Mesendoderm (in vitro differentiated cells): ENCODE measurements at regions not wholly inside any gene's neighbourhood (a gene's known extent, or its start where the extent isn't known, plus 50 kb on each side); places are given as distances from the start of the nearest gene placed in this dataset.

Source experiments
- DNase-seq: peaks from one replicate; pipeline ENCODE4 v3.0.0; 2013
- H2AK5ac ChIP-seq: 2 replicates; pipeline ENCODE4 v1.6.1; 2013; ENCODE audit warnings: low read length, inconsistent platforms
- H2BK120ac ChIP-seq: 2 replicates; pipeline ENCODE4 v1.6.1; 2013; ENCODE audit warnings: low read depth, mild to moderate bottlenecking, low read length, moderate library complexity, mixed read lengths
- H2BK15ac ChIP-seq: replicated peaks from 2 replicates; pipeline ENCODE4 v1.6.1; 2013; ENCODE audit warnings: low read depth, mild to moderate bottlenecking, moderate library complexity
- H2BK5ac ChIP-seq: 2 replicates; pipeline ENCODE4 v1.6.1; 2013; ENCODE audit warnings: low read length, inconsistent platforms
- H3K18ac ChIP-seq: 2 replicates; pipeline ENCODE4 v1.6.1; 2013; ENCODE audit warnings: mild to moderate bottlenecking, low read length, mixed read lengths
- H3K23ac ChIP-seq: one replicate; pipeline ENCODE4 v1.6.1; 2013; ENCODE audit warnings: low read length
- H3K27ac ChIP-seq: 2 replicates; pipeline ENCODE4 v1.5.1; 2013; ENCODE audit warnings: low read depth, mild to moderate bottlenecking, inconsistent platforms, low read length, moderate library complexity
- H3K27me3 ChIP-seq: 2 replicates; pipeline ENCODE4 v1.6.1; 2013; ENCODE audit warnings: low read length, control low read depth, mild to moderate bottlenecking, inconsistent platforms; ENCODE audit not compliant: insufficient read depth, poor library complexity
- H3K36me3 ChIP-seq: 2 replicates; pipeline ENCODE4 v1.6.1; 2013; ENCODE audit warnings: low read length, inconsistent platforms; ENCODE audit not compliant: control insufficient read depth, insufficient read depth
- H3K4ac ChIP-seq: one replicate; pipeline ENCODE4 v1.6.1; 2013; ENCODE audit warnings: low read depth, mild to moderate bottlenecking, low read length, moderate library complexity
- H3K4me1 ChIP-seq: 2 replicates; pipeline ENCODE4 v1.6.1; 2013; ENCODE audit warnings: low read depth, low read length, inconsistent platforms; ENCODE audit not compliant: control insufficient read depth
- H3K4me2 ChIP-seq: 2 replicates; pipeline ENCODE4 v1.6.1; 2013; ENCODE audit warnings: low read length
- H3K4me3 ChIP-seq: 2 replicates; pipeline ENCODE4 v1.5.1; 2013; ENCODE audit warnings: mild to moderate bottlenecking, low read length
- H3K56ac ChIP-seq: one replicate; pipeline ENCODE4 v1.6.1; 2013; ENCODE audit warnings: low read length
- H3K79me1 ChIP-seq: 2 replicates; pipeline ENCODE4 v1.6.1; 2013; ENCODE audit warnings: low read length, inconsistent platforms
- H3K79me2 ChIP-seq: 2 replicates; pipeline ENCODE4 v1.6.1; 2013; ENCODE audit warnings: mild to moderate bottlenecking, low read length; ENCODE audit not compliant: control insufficient read depth, insufficient read depth
- H3K9ac ChIP-seq: 2 replicates; pipeline ENCODE4 v1.6.1; 2013; ENCODE audit warnings: low read length, inconsistent platforms
- H4K5ac ChIP-seq: one replicate; pipeline ENCODE4 v1.6.1; 2013; ENCODE audit warnings: low read length
- H4K8ac ChIP-seq: one replicate; pipeline ENCODE4 v1.6.1; 2013; ENCODE audit warnings: low read depth, mild to moderate bottlenecking, control low read depth, low read length, moderate library complexity
- WGBS: extraction: QIAGEN DNeasy Blood & Tissue Kit; methylation state at CpG from one replicate; pipeline ENCODE4 v1.1.7; 2013; ENCODE audit warnings: low lambda C conversion rate, missing lambda C conversion rate; ENCODE audit not compliant: insufficient coverage; ENCODE audit errors: extremely low coverage; 5-methylcytosine and 5-hydroxymethylcytosine counted together

DNA sequence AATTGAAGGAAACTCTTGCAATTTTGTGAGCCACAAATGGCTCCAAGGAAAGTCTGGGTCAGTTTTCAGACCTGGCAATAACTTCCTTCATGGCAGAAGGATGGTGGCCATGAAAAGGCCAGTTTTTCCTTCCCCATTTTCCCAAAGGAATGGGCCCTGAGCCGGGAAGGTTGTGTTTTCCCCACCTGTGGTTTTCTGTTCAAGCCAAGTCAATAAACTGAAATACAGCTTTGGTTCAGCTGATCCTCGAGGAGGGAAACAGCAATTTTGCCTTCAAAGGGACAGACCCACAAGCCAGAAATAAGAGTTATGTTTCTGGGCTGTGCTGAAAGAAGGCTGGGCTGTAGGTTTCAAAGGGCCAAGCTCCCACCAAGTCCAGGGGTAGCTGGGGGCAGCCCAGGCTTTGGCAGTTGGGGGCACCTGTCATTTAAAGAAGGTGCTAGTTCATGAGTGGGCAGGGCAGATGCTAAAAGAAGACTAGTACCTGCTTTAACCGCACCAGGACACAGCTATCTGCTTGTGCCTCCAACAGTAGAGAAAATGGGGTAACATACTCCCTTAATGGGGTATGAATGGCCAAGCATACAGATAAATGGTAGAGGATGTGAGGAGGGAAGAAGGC, 97.0 kb downstream of the TTC32 start:
- Histone ChIP-seq H3K56ac (no peak overlapping the region), H3K18ac (no peak overlapping the region), H3K9ac (no peak overlapping the region), H2BK15ac (no peak overlapping the region), H3K4me3 (no peak overlapping the region), H3K79me1 (no peaks in the 10 kb centered on the region), H3K27me3 (no peaks in the 10 kb centered on the region), H3K23ac (no peak overlapping the region), H3K4ac (no peak overlapping the region), H3K4me1 (no peaks in the 10 kb centered on the region), H4K8ac (no peak overlapping the region), H4K5ac (no peak overlapping the region), H3K4me2 (no peak overlapping the region), H2BK120ac (no peak overlapping the region), H3K36me3 (no peaks in the 10 kb centered on the region), H3K79me2 (no peaks in the 10 kb centered on the region), H2AK5ac (no peak overlapping the region), H2BK5ac (no peak overlapping the region), H3K27ac (no peak overlapping the region)
- no CpG with 5 or more reads among the region's 3 CpGs for WGBS
- no peak for DNase-seq

DNA sequence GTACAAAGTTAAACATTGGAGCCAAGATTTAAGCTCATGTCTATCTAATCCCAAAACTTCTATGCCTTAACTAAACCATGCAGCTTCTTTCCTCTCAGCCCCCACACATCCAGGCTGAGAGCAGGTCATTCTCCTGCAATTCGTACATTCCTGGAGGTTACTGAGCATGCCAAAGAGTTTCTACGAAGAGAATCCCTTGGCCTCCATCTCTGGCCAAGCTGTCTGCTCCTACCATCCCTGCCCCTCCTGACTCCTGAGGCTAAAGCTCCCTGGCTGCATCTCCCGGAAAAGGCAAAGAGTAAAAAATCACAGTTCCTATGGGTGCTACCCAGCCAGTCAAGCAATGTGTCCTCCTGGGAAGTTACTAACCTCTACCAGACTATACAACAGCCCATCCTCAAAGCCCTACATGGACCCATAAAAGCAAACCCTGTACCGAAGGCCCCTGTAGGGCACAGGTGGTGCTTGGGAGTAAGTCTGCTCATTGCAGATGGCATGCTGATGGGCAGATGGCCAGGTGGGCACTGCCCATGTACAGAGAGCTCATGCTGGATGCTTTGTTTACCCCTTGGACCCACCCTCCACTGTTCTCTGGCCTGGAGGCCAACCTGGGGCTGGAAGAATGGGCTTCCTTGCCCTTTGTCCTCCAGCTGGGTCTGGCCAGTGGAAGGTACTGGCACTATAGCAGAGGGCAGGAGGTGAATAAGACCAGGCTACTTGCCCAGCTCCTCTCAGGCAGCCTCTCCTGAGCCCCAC, 99.5 kb downstream of the TTC32 start:
- H3K4me2 ChIP-seq: no peak overlapping the region
- H2BK5ac ChIP-seq: no peak overlapping the region
- no peak overlapping the region for H3K27ac ChIP-seq
- no peak overlapping the region for H3K9ac ChIP-seq
- no peaks in the 10 kb centered on the region for H3K79me2 ChIP-seq
- H3K4me3 ChIP-seq: no peak overlapping the region
- no peak overlapping the region for H3K4ac ChIP-seq
- H3K79me1 ChIP-seq: no peaks in the 10 kb centered on the region
- no peak overlapping the region for H2AK5ac ChIP-seq
- H3K27me3 ChIP-seq: no peaks in the 10 kb centered on the region
- H3K56ac ChIP-seq: no peak overlapping the region
- WGBS: no CpG with 5 or more reads among the region's 4 CpGs
- H3K36me3 ChIP-seq: no peaks in the 10 kb centered on the region
- H2BK15ac ChIP-seq: no peak overlapping the region
- H3K23ac ChIP-seq: no peak overlapping the region
- H3K4me1 ChIP-seq: no peaks in the 10 kb centered on the region
- H4K5ac ChIP-seq: no peak overlapping the region
- no peak overlapping the region for H2BK120ac ChIP-seq
- no peak overlapping the region for H3K18ac ChIP-seq
- H4K8ac ChIP-seq: no peak overlapping the region
- DNase-seq: no peak

DNA sequence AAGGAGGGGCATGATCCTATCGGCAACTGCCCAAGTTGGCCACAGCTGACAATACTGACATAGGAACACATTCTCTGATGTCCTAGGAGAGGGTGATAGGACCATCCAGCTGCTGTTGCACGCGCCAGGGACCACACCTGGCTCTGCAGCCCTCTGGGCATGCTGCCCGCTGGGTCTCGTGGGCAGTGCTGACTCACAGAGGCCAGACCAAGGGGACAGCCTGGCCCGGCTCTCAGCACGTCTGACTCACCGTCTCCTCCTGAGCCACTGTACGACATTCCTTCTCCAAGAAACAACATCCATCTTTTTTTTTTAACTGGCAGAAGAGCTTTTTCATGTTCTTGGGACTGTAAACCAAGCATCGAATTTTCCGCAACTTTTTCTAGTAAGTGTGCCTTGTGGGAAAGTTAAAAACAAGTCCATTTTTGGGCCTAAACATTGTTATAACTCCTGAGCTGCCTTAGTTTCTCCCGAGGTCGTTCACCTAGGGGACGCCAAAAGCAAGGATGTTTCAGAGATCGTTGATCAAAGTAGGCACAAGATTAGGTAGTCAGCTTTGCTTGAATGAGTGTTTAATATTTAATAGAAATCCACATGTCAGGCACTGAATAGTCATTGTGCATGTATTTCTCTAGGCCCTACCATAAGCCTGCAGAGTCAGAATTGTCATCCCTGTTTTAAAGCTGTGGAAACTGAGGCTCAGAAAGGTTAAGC, 100.3 kb downstream of the TTC32 start:
- H2BK120ac ChIP-seq: no peak overlapping the region
- H3K27me3 ChIP-seq: no peaks in the 10 kb centered on the region
- no peak for DNase-seq
- no peak overlapping the region for H3K18ac ChIP-seq
- H3K4me2 ChIP-seq: no peak overlapping the region
- H4K5ac ChIP-seq: no peak overlapping the region
- no peaks in the 10 kb centered on the region for H3K79me2 ChIP-seq
- WGBS: no CpG with 5 or more reads among the region's 15 CpGs
- H3K9ac ChIP-seq: no peak overlapping the region
- no peak overlapping the region for H2AK5ac ChIP-seq
- no peak overlapping the region for H2BK15ac ChIP-seq
- no peak overlapping the region for H2BK5ac ChIP-seq
- H3K36me3 ChIP-seq: no peaks in the 10 kb centered on the region
- no peak overlapping the region for H3K4ac ChIP-seq
- no peak overlapping the region for H3K27ac ChIP-seq
- no peak overlapping the region for H3K23ac ChIP-seq
- H3K56ac ChIP-seq: no peak overlapping the region
- no peaks in the 10 kb centered on the region for H3K4me1 ChIP-seq
- H4K8ac ChIP-seq: no peak overlapping the region
- H3K79me1 ChIP-seq: no peaks in the 10 kb centered on the region
- H3K4me3 ChIP-seq: no peak overlapping the region

DNA sequence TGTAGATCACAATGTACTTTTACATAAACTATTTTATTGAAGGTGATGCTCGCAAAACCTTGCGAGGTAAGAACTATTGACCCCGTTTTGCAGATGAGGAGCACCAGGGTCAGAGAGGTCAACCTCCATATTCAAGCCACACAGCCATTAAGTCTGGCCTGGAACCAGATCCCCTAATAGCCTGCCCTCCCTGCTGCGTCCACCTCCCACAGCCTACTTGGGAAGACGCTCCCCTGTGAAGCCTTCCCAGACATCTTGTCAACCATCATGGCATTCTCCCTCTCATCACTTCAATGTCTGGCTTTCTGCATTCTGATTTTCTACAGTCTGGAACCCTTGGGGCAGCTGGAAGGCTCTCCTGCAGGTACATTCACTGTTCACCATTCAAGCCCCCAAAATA, 101.0 kb downstream of the TTC32 start:
- no peak overlapping the region for H3K27ac ChIP-seq
- H3K4me1 ChIP-seq: no peaks in the 10 kb centered on the region
- H4K8ac ChIP-seq: no peak overlapping the region
- no peaks in the 10 kb centered on the region for H3K27me3 ChIP-seq
- H3K4ac ChIP-seq: no peak overlapping the region
- no peak overlapping the region for H3K23ac ChIP-seq
- no peaks in the 10 kb centered on the region for H3K79me2 ChIP-seq
- H3K56ac ChIP-seq: no peak overlapping the region
- no peaks in the 10 kb centered on the region for H3K79me1 ChIP-seq
- no peak overlapping the region for H2BK5ac ChIP-seq
- H2BK15ac ChIP-seq: no peak overlapping the region
- H3K4me3 ChIP-seq: no peak overlapping the region
- no peak for DNase-seq
- H3K4me2 ChIP-seq: no peak overlapping the region
- H4K5ac ChIP-seq: no peak overlapping the region
- no CpG with 5 or more reads among the region's 5 CpGs for WGBS
- no peak overlapping the region for H2AK5ac ChIP-seq
- H3K9ac ChIP-seq: no peak overlapping the region
- H3K36me3 ChIP-seq: no peaks in the 10 kb centered on the region
- no peak overlapping the region for H2BK120ac ChIP-seq
- H3K18ac ChIP-seq: no peak overlapping the region

DNA sequence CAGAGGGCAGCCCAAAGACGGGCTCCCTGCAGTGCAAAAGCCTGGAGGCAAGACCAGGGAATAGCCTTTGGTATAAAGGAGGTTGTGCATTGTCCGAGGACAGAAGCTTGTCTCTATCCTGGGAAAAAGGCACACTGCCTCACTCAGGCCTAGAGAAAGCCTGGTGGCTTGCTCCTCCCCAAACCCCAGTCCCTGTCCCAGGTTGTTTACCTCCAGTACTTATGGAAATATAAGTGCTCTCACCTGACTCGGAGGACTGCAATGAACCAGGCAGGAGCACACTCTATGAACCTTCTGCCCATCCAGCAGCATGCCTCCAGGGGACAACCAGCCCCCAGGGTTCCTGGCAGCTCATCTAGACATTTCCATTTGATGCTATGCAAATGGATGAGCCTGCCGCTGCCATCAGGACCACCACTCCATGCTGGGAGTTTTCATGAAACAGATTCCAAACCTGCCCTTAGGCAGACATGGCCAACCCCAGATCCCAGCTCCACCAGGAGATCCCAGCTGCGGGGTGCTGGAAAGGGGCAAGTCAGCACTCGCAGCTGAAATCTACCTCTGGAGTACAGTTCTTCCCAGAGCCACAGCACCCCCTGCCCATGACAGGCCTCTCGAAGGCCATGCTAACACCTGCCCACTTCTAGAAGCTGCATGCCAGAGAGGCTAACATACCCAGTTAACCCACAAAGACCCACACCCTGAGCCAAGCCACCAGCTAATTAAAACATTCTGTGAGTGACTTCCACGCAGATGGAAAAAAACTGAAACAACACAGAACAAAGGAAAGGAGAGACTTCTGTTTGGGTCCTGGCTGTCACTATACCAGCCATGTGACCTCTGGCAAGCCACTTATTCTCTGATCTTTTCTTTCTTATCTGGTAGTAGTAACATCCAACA, 101.7 kb downstream of the TTC32 start:
- no peak overlapping the region for H3K4ac ChIP-seq
- H3K4me3 ChIP-seq: no peak overlapping the region
- no peak overlapping the region for H3K27ac ChIP-seq

More for the DNA sequence above, 101.7 kb downstream of the TTC32 start:
- H3K56ac ChIP-seq: no peak overlapping the region
- H3K27me3 ChIP-seq: no peaks in the 10 kb centered on the region
- H3K79me1 ChIP-seq: no peaks in the 10 kb centered on the region
- H3K79me2 ChIP-seq: no peaks in the 10 kb centered on the region
- H3K9ac ChIP-seq: no peak overlapping the region
- no peak for DNase-seq
- H3K18ac ChIP-seq: no peak overlapping the region
- no peak overlapping the region for H3K4me2 ChIP-seq
- H2AK5ac ChIP-seq: no peak overlapping the region
- H2BK120ac ChIP-seq: no peak overlapping the region
- no peak overlapping the region for H2BK15ac ChIP-seq
- no peak overlapping the region for H4K5ac ChIP-seq
- H3K36me3 ChIP-seq: no peaks in the 10 kb centered on the region
- H4K8ac ChIP-seq: no peak overlapping the region
- WGBS: no CpG with 5 or more reads among the region's 8 CpGs
- H3K23ac ChIP-seq: no peak overlapping the region
- H2BK5ac ChIP-seq: no peak overlapping the region
- H3K4me1 ChIP-seq: no peaks in the 10 kb centered on the region
